ENCODE measurements at regions not wholly inside any gene's neighbourhood (a gene's known extent, or its start where the extent isn't known, plus 50 kb on each side); places are given as distances from the start of the nearest gene placed in this dataset.

GRCh38 chr10:81021428-81022129 is 483.9 kb downstream of the SH2D4B start:
- DNase-seq (ENCODE audit: low read depth), result no peak

- no peak for DNase-seq (ENCODE audit: low read depth)
Measured at GRCh38 chr10:81026591-81026990, 488.9 kb downstream of the SH2D4B start.

- no peak for DNase-seq (ENCODE audit: low read depth)
Measured at GRCh38 chr10:81027223-81027622, 489.5 kb downstream of the SH2D4B start.

GRCh38 chr10:81027706-81028105 is 490.0 kb downstream of the SH2D4B start:
- no peak for DNase-seq (ENCODE audit: low read depth)

GRCh38 chr10:81031774-81032173 is 494.1 kb downstream of the SH2D4B start:
- DNase-seq (ENCODE audit: low read depth), result no peak

- no peak for DNase-seq (ENCODE audit: low read depth)
Measured at GRCh38 chr10:81034383-81034782, 496.7 kb downstream of the SH2D4B start.

GRCh38 chr10:81036257-81036656 is 498.6 kb downstream of the SH2D4B start:
- DNase-seq (ENCODE audit: low read depth), result no peak

- DNase-seq (ENCODE audit: low read depth), result no peak
Measured at GRCh38 chr10:81040031-81040430, 502.3 kb downstream of the SH2D4B start.

GRCh38 chr10:81040940-81041339 is 503.2 kb downstream of the SH2D4B start:
- DNase-seq (ENCODE audit: low read depth), result no peak

GRCh38 chr10:81042647-81043046 is 504.9 kb downstream of the SH2D4B start:
- DNase-seq (ENCODE audit: low read depth), result no peak

- no peak for DNase-seq (ENCODE audit: low read depth)
Measured at GRCh38 chr10:81065474-81065873, 527.8 kb downstream of the SH2D4B start.

- no peak for DNase-seq (ENCODE audit: low read depth)
Measured at GRCh38 chr10:81068460-81068859, 530.8 kb downstream of the SH2D4B start.

GRCh38 chr10:81071087-81071796 is 533.5 kb downstream of the SH2D4B start:
- DNase-seq (ENCODE audit: low read depth), result no peak

GRCh38 chr10:81073155-81073554 is 535.5 kb downstream of the SH2D4B start:
- DNase-seq (ENCODE audit: low read depth), result no peak

- DNase-seq (ENCODE audit: low read depth), result no peak
Measured at GRCh38 chr10:81081887-81082620, 544.4 kb downstream of the SH2D4B start.

GRCh38 chr10:81082621-81083376 is 545.1 kb downstream of the SH2D4B start:
- DNase-seq (ENCODE audit: low read depth), result no peak

GRCh38 chr10:81093056-81093455 is 555.4 kb downstream of the SH2D4B start:
- no peak for DNase-seq (ENCODE audit: low read depth)

GRCh38 chr10:81095238-81095637 is 557.5 kb downstream of the SH2D4B start:
- DNase-seq (ENCODE audit: low read depth), result no peak

GRCh38 chr10:81096558-81096957 is 558.9 kb downstream of the SH2D4B start:
- no peak for DNase-seq (ENCODE audit: low read depth)

- no peak for DNase-seq (ENCODE audit: low read depth)
Measured at GRCh38 chr10:81101062-81101461, 563.4 kb downstream of the SH2D4B start.

- DNase-seq (ENCODE audit: low read depth), result no peak
Measured at GRCh38 chr10:81104494-81104893, 566.8 kb downstream of the SH2D4B start.

All from LHCN-M2 (cell line).